ENCODE measurements at regions not wholly inside any gene's neighbourhood (a gene's known extent, or its start where the extent isn't known, plus 50 kb on each side); places are given as distances from the start of the nearest gene placed in this dataset.

GRCh38 chr7:155399577-155399976, 58.4 kb upstream of the EN2 start:
- no peak for DNase-seq (ENCODE audit: low read depth in 2 of 2)
- no peaks in the 10 kb centered on the region for H4K20me1 ChIP-seq (ENCODE audit: control insufficient read depth, extremely low read depth, insufficient read depth, low read length)
- no peak overlapping the region for H3K4me3 ChIP-seq (replicated peaks in 1 of 4; ENCODE audit: control extremely low read depth in 1 of 4, insufficient read depth in 1 of 4, low read depth in 3 of 4, low read length in 4 of 4)
- H3K27me3 ChIP-seq (ENCODE audit: control insufficient read depth, insufficient read depth, low read length): no peaks in the 10 kb centered on the region
- no peaks in the 10 kb centered on the region for H3K4me1 ChIP-seq (ENCODE audit: control insufficient read depth, extremely low read depth, insufficient read depth, low read length)
- H3K27ac ChIP-seq (ENCODE audit: insufficient read depth, low read length): no peak overlapping the region
- no peaks in the 10 kb centered on the region for H3K79me2 ChIP-seq (ENCODE audit: control insufficient read depth, insufficient read depth, low read length)
- H2AFZ ChIP-seq (ENCODE audit: low read length): no peak overlapping the region
- TF ChIP-seq EZH2 (IDR thresholded peaks at IDR 0.05; ENCODE audit: low read length, missing control alignments): no peak
- TF ChIP-seq CTCF (conservative IDR thresholded peaks at IDR 0.05 in 1 of 2, IDR thresholded peaks at IDR 0.05 in 1 of 2; ENCODE audit: low read depth in 1 of 2, low read length in 2 of 2): no peak
- no peaks in the 10 kb centered on the region for H3K36me3 ChIP-seq (ENCODE audit: control insufficient read depth, insufficient read depth, low read length)
- H3K9me3 ChIP-seq (ENCODE audit: control insufficient read depth, insufficient read depth, low read depth, low read length): no peaks in the 10 kb centered on the region
- H3K9ac ChIP-seq (ENCODE audit: insufficient read depth, low read length): no peak overlapping the region
- no peak overlapping the region for H3K4me2 ChIP-seq (ENCODE audit: extremely low read depth, insufficient read depth, low read length)

GRCh38 chr7:155401231-155401630, 56.7 kb upstream of the EN2 start:
- Histone ChIP-seq H4K20me1 (ENCODE audit: control insufficient read depth, extremely low read depth, insufficient read depth, low read length) (no peaks in the 10 kb centered on the region), H3K9ac (ENCODE audit: insufficient read depth, low read length) (no peak overlapping the region), H3K9me3 (ENCODE audit: control insufficient read depth, insufficient read depth, low read depth, low read length) (no peaks in the 10 kb centered on the region), H3K27me3 (ENCODE audit: control insufficient read depth, insufficient read depth, low read length) (no peaks in the 10 kb centered on the region), H3K4me3 (replicated peaks in 1 of 4; ENCODE audit: control extremely low read depth in 1 of 4, insufficient read depth in 1 of 4, low read depth in 3 of 4, low read length in 4 of 4) (no peak overlapping the region), H3K79me2 (ENCODE audit: control insufficient read depth, insufficient read depth, low read length) (no peaks in the 10 kb centered on the region), H3K4me2 (ENCODE audit: extremely low read depth, insufficient read depth, low read length) (no peak overlapping the region), H2AFZ (ENCODE audit: low read length) (no peak overlapping the region), H3K27ac (ENCODE audit: insufficient read depth, low read length) (no peak overlapping the region), H3K4me1 (ENCODE audit: control insufficient read depth, extremely low read depth, insufficient read depth, low read length) (no peaks in the 10 kb centered on the region), H3K36me3 (ENCODE audit: control insufficient read depth, insufficient read depth, low read length) (no peaks in the 10 kb centered on the region)
- TF ChIP-seq EZH2 (IDR thresholded peaks at IDR 0.05; ENCODE audit: low read length, missing control alignments): no peak
- no peak for TF ChIP-seq CTCF (conservative IDR thresholded peaks at IDR 0.05 in 1 of 2, IDR thresholded peaks at IDR 0.05 in 1 of 2; ENCODE audit: low read depth in 1 of 2, low read length in 2 of 2)
- no peak for DNase-seq (ENCODE audit: low read depth in 2 of 2)

- H3K27me3 ChIP-seq (ENCODE audit: control insufficient read depth, insufficient read depth, low read length): no peaks in the 10 kb centered on the region
- no peak overlapping the region for H3K4me2 ChIP-seq (ENCODE audit: extremely low read depth, insufficient read depth, low read length)
- no peak overlapping the region for H3K27ac ChIP-seq (ENCODE audit: insufficient read depth, low read length)
- TF ChIP-seq EZH2 (IDR thresholded peaks at IDR 0.05; ENCODE audit: low read length, missing control alignments) (no peak), CTCF (conservative IDR thresholded peaks at IDR 0.05 in 1 of 2, IDR thresholded peaks at IDR 0.05 in 1 of 2; ENCODE audit: low read depth in 1 of 2, low read length in 2 of 2) (no peak)
- H2AFZ ChIP-seq (ENCODE audit: low read length): no peak overlapping the region
- no peak overlapping the region for H3K4me3 ChIP-seq (replicated peaks in 1 of 4; ENCODE audit: control extremely low read depth in 1 of 4, insufficient read depth in 1 of 4, low read depth in 3 of 4, low read length in 4 of 4)
- H3K9ac ChIP-seq (ENCODE audit: insufficient read depth, low read length): no peak overlapping the region
- H4K20me1 ChIP-seq (ENCODE audit: control insufficient read depth, extremely low read depth, insufficient read depth, low read length): no peaks in the 10 kb centered on the region
- no peaks in the 10 kb centered on the region for H3K9me3 ChIP-seq (ENCODE audit: control insufficient read depth, insufficient read depth, low read depth, low read length)
- H3K36me3 ChIP-seq (ENCODE audit: control insufficient read depth, insufficient read depth, low read length): no peaks in the 10 kb centered on the region
- H3K79me2 ChIP-seq (ENCODE audit: control insufficient read depth, insufficient read depth, low read length): no peaks in the 10 kb centered on the region
- no peak for DNase-seq (ENCODE audit: low read depth in 2 of 2)
- no peaks in the 10 kb centered on the region for H3K4me1 ChIP-seq (ENCODE audit: control insufficient read depth, extremely low read depth, insufficient read depth, low read length)
Measured at GRCh38 chr7:155401884-155402283, 56.0 kb upstream of the EN2 start.

Data from fibroblast of lung (primary cell).